ENCODE measurements at regions not wholly inside any gene's neighbourhood (a gene's known extent, or its start where the extent isn't known, plus 50 kb on each side); places are given as distances from the start of the nearest gene placed in this dataset.

- no peaks in the 10 kb centered on the region for H3K36me3 ChIP-seq (ENCODE audit: insufficient read depth, low read length)
Observed at GRCh38 chr5:124692950-124693349, 53.5 kb downstream of the ZNF608 start.

GRCh38 chr5:124692324-124692723 lies 54.1 kb downstream of the ZNF608 start:
- TF ChIP-seq EZH2 (IDR thresholded peaks at IDR 0.05) (no peak), POLR2AphosphoS5 (IDR thresholded peaks at IDR 0.05; ENCODE audit: borderline replicate concordance, low read depth, low read length) (no peak), FOXP2 (optimal IDR thresholded peaks at IDR 0.05; ENCODE audit: control extremely low read depth, extremely low read length, insufficient read depth) (no peak)
- no peak for DNase-seq (ENCODE audit: low read depth, low spot score)
- no peak overlapping the region for H3K4me3 ChIP-seq
- H3K9ac ChIP-seq (ENCODE audit: insufficient read length), result no peak overlapping the region
- no peaks in the 10 kb centered on the region for H3K36me3 ChIP-seq (ENCODE audit: insufficient read depth, low read length)
- no peaks in the 10 kb centered on the region for H3K9me3 ChIP-seq (ENCODE audit: low read depth, low read length)
- H3K27ac ChIP-seq, result no peak overlapping the region

More at GRCh38 chr5:124692950-124693349, 53.5 kb downstream of the ZNF608 start:
- Histone ChIP-seq H3K27ac (no peak overlapping the region), H3K9ac (ENCODE audit: insufficient read length) (no peak overlapping the region), H3K4me3 (no peak overlapping the region), H3K9me3 (ENCODE audit: low read depth, low read length) (no peaks in the 10 kb centered on the region)
- no peak for TF ChIP-seq FOXP2 (optimal IDR thresholded peaks at IDR 0.05; ENCODE audit: control extremely low read depth, extremely low read length, insufficient read depth)
- no peak for TF ChIP-seq POLR2AphosphoS5 (IDR thresholded peaks at IDR 0.05; ENCODE audit: borderline replicate concordance, low read depth, low read length)
- no peak for TF ChIP-seq EZH2 (IDR thresholded peaks at IDR 0.05)
- DNase-seq (ENCODE audit: low read depth, low spot score), result no peak

GRCh38 chr5:124689653-124690052 lies 56.8 kb downstream of the ZNF608 start:
- Histone ChIP-seq H3K9me3 (ENCODE audit: low read depth, low read length) (no peaks in the 10 kb centered on the region), H3K4me3 (no peak overlapping the region), H3K9ac (ENCODE audit: insufficient read length) (no peak overlapping the region), H3K27ac (no peak overlapping the region), H3K36me3 (ENCODE audit: insufficient read depth, low read length) (no peaks in the 10 kb centered on the region)
- TF ChIP-seq POLR2AphosphoS5 (IDR thresholded peaks at IDR 0.05; ENCODE audit: borderline replicate concordance, low read depth, low read length) (no peak), FOXP2 (optimal IDR thresholded peaks at IDR 0.05; ENCODE audit: control extremely low read depth, extremely low read length, insufficient read depth) (no peak), EZH2 (IDR thresholded peaks at IDR 0.05) (no peak)
- DNase-seq (ENCODE audit: low read depth, low spot score), result no peak

- Histone ChIP-seq H3K9me3 (ENCODE audit: low read depth, low read length) (no peaks in the 10 kb centered on the region), H3K9ac (ENCODE audit: insufficient read length) (no peak overlapping the region), H3K27ac (no peak overlapping the region), H3K36me3 (ENCODE audit: insufficient read depth, low read length) (no peaks in the 10 kb centered on the region), H3K4me3 (no peak overlapping the region)
- DNase-seq (ENCODE audit: low read depth, low spot score), result no peak
- TF ChIP-seq FOXP2 (optimal IDR thresholded peaks at IDR 0.05; ENCODE audit: control extremely low read depth, extremely low read length, insufficient read depth) (no peak), POLR2AphosphoS5 (IDR thresholded peaks at IDR 0.05; ENCODE audit: borderline replicate concordance, low read depth, low read length) (no peak), EZH2 (IDR thresholded peaks at IDR 0.05) (no peak)
Observed at GRCh38 chr5:124686239-124687004, 60.0 kb downstream of the ZNF608 start.

- DNase-seq (ENCODE audit: low read depth, low spot score), result no peak
- Histone ChIP-seq H3K27ac (no peak overlapping the region), H3K4me3 (no peak overlapping the region), H3K36me3 (ENCODE audit: insufficient read depth, low read length) (no peaks in the 10 kb centered on the region), H3K9ac (ENCODE audit: insufficient read length) (no peak overlapping the region), H3K9me3 (ENCODE audit: low read depth, low read length) (no peaks in the 10 kb centered on the region)
- TF ChIP-seq POLR2AphosphoS5 (IDR thresholded peaks at IDR 0.05; ENCODE audit: borderline replicate concordance, low read depth, low read length) (no peak), FOXP2 (optimal IDR thresholded peaks at IDR 0.05; ENCODE audit: control extremely low read depth, extremely low read length, insufficient read depth) (no peak), EZH2 (IDR thresholded peaks at IDR 0.05) (no peak)
Observed at GRCh38 chr5:124685404-124685930, 61.0 kb downstream of the ZNF608 start.

- no peaks in the 10 kb centered on the region for H3K9me3 ChIP-seq (ENCODE audit: low read depth, low read length)
- no peak for DNase-seq (ENCODE audit: low read depth, low spot score)
- no peak overlapping the region for H3K9ac ChIP-seq (ENCODE audit: insufficient read length)
- H3K36me3 ChIP-seq (ENCODE audit: insufficient read depth, low read length), result no peaks in the 10 kb centered on the region
- TF ChIP-seq EZH2 (IDR thresholded peaks at IDR 0.05) (no peak), POLR2AphosphoS5 (IDR thresholded peaks at IDR 0.05; ENCODE audit: borderline replicate concordance, low read depth, low read length) (no peak), FOXP2 (optimal IDR thresholded peaks at IDR 0.05; ENCODE audit: control extremely low read depth, extremely low read length, insufficient read depth) (no peak)
- no peak overlapping the region for H3K4me3 ChIP-seq
- H3K27ac ChIP-seq, result no peak overlapping the region
Observed at GRCh38 chr5:124683917-124684555, 62.4 kb downstream of the ZNF608 start.

GRCh38 chr5:124679578-124680199 lies 66.8 kb downstream of the ZNF608 start:
- H3K27ac ChIP-seq, result no peak overlapping the region
- H3K9me3 ChIP-seq (ENCODE audit: low read depth, low read length), result no peaks in the 10 kb centered on the region

GRCh38 chr5:124678922-124679519 lies 67.4 kb downstream of the ZNF608 start:
- TF ChIP-seq EZH2 (IDR thresholded peaks at IDR 0.05), result no peak
- no peak for TF ChIP-seq POLR2AphosphoS5 (IDR thresholded peaks at IDR 0.05; ENCODE audit: borderline replicate concordance, low read depth, low read length)
- TF ChIP-seq FOXP2 (optimal IDR thresholded peaks at IDR 0.05; ENCODE audit: control extremely low read depth, extremely low read length, insufficient read depth), result no peak

More at GRCh38 chr5:124679578-124680199, 66.8 kb downstream of the ZNF608 start:
- no peak overlapping the region for H3K9ac ChIP-seq (ENCODE audit: insufficient read length)
- TF ChIP-seq FOXP2 (optimal IDR thresholded peaks at IDR 0.05; ENCODE audit: control extremely low read depth, extremely low read length, insufficient read depth) (no peak), POLR2AphosphoS5 (IDR thresholded peaks at IDR 0.05; ENCODE audit: borderline replicate concordance, low read depth, low read length) (no peak), EZH2 (IDR thresholded peaks at IDR 0.05) (no peak)
- no peak overlapping the region for H3K4me3 ChIP-seq
- H3K36me3 ChIP-seq (ENCODE audit: insufficient read depth, low read length), result no peaks in the 10 kb centered on the region
- DNase-seq (ENCODE audit: low read depth, low spot score), result no peak

More at GRCh38 chr5:124678922-124679519, 67.4 kb downstream of the ZNF608 start:
- H3K36me3 ChIP-seq (ENCODE audit: insufficient read depth, low read length), result no peaks in the 10 kb centered on the region
- H3K4me3 ChIP-seq, result no peak overlapping the region
- H3K9me3 ChIP-seq (ENCODE audit: low read depth, low read length), result no peaks in the 10 kb centered on the region
- DNase-seq (ENCODE audit: low read depth, low spot score), result no peak
- no peak overlapping the region for H3K27ac ChIP-seq
- H3K9ac ChIP-seq (ENCODE audit: insufficient read length), result no peak overlapping the region
